NCI-H2171 (cell line): ENCODE measurements at regions not wholly inside any gene's neighbourhood (a gene's known extent, or its start where the extent isn't known, plus 50 kb on each side); places are given as distances from the start of the nearest gene placed in this dataset.

Experiments used
- DNase-seq: peaks from one replicate; lab custom pipeline; 2025; lab: John Stamatoyannopoulos, UW

DNA sequence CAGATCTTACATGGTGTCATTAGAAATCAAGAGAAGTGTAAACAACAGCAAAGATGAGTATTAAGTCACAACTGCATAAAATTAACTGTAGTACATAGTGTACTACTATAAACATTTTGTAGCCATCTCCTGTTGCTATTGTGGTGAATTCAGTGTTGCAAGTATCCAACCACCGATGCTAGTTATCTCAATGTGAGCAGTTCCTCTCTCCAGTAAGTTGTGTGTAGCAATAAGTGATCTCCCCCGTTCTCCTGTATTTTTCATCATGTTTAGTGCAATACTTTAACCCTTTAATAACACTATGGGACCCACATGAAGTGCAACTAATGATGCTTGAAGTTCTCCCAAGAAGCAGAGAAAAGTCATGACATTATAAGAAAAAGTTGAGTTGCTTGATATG is 264.7 kb upstream of the KCNH8 start:
- no peak for DNase-seq

DNA sequence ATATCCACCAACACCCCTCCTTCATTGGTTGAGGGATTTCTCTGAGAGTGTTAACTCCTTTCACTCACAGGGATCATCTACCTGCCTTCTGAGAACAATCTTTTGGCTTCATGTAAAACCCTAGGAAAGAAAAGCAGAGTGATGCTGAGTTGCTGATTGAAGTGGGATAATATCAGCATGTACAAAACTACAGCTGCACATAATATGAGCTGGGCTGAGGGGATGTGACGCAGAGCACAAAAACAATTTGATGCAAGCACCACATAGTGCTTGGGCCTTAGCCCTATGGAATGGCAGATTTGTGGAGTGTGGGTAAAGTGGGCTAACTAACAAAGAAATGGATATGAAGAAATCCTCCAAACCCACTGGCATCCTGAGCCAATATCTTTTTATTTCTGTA is 267.6 kb upstream of the KCNH8 start:
- no peak for DNase-seq

DNA sequence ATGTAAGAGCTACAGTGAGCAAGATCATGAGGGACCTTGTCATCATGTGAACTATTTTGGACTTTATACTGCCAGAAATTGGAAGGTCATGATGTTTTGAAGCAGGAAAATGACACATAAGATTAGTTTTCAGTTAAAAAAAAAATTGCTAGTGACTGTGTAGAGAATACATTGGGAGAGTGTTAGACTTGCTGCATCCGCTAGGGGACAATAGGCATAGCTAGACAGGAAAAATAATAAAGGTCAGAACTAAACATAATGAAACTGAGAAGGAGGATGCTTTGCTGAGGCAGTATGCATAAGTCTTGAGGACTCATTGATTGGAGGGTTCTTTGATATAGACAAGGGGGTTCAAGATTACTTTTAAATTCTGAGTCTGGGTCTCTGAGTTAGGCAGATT is 275.8 kb upstream of the KCNH8 start:
- no peak for DNase-seq

DNA sequence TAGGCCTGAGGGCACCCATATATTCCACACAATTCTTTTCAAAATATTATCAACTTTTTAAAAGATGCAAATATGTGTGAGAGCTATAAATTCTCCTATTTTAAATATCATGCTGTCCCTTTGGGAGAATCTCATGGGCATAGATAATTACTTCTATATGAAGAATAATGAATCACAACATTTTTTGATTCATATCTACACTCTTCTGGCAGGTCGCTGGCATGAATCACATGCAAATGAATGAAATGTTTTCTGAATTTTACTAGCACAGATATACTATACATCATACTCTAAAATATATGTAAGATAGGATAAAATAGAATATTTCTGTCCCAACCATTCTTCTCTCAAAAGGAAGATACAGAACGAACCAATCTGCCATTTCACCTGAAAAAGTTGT is 277.7 kb upstream of the KCNH8 start:
- no peak for DNase-seq

DNA sequence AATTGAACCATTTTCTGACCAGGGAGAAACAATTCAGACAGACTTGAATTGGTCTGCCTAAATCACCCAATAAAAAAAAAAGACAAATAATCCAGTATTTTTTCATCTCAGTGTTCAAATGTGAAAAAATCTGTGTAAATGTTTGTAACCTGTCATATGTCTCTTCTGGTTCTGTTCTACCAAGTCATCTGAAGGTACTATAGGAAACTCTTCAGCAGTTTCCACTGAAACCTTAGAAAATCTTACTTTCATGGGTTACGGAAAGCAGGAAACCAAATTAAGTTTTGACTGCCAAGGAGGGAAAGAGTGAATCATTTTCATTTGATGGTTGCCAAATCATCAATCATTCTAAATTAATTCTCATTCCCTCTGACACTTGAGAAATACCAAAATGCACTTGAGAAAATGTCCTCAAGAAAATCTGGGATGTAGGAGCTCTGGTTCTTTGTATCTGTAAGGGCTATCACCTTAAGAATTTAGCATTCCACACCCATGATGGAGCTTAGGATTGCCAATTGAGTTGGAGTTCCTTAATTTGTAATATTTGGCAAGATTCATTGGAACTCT is 278.2 kb upstream of the KCNH8 start:
- DNase-seq, result no peak

DNA sequence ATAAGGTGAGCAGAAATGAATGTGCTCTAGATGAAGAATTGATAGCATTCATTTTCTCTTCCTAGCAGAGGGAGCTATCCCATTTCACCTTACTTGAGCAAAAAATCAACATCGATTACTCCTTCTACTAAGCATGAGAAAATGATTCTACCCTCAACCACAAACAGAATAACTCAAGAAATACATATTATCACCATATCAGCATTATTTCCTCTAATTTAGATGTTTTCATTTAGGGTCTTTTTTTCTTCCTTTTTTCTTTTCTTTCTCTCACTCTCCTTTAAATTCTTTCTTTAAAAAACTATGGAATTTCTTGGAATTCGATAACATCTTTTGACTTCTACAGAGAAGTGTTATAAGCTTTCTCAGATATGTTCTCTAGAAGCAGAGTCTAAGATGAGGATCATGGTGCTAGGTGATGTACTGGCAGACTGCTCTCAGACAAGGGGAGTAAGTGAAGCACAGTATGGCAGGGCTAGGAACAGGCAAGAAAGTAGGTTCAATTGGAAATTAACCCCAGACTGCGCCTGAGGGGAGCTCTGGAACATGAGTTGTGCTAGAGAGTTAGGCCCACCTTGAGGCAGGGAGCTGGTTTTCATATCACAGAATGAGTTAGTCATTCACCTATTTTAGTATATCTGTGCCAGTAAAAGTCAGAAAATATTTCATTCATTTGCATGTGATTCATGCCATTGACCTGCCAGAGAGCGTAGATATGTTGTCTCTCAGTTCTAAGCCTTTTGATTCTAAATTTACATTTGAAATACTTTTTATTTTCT is 279.2 kb upstream of the KCNH8 start:
- no peak for DNase-seq

DNA sequence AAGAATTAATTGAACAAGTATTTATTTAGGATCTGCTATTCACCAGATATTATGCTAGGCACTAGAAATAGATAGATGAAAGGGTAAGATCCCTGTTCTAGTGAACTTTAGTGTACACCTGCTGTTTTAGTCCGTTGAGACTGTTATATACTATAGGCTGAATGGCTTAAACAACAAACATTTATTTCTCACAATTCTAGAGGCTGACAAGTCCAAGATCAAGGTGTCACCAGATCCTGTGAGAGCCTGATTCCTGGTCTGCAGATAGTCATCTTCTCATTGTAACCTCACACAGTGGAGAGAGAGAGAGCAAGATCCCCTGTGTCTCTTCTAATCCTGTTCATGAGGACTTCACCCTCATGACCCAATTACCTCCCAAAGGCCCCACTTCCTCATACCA is 281.4 kb upstream of the KCNH8 start:
- DNase-seq, result no peak

DNA sequence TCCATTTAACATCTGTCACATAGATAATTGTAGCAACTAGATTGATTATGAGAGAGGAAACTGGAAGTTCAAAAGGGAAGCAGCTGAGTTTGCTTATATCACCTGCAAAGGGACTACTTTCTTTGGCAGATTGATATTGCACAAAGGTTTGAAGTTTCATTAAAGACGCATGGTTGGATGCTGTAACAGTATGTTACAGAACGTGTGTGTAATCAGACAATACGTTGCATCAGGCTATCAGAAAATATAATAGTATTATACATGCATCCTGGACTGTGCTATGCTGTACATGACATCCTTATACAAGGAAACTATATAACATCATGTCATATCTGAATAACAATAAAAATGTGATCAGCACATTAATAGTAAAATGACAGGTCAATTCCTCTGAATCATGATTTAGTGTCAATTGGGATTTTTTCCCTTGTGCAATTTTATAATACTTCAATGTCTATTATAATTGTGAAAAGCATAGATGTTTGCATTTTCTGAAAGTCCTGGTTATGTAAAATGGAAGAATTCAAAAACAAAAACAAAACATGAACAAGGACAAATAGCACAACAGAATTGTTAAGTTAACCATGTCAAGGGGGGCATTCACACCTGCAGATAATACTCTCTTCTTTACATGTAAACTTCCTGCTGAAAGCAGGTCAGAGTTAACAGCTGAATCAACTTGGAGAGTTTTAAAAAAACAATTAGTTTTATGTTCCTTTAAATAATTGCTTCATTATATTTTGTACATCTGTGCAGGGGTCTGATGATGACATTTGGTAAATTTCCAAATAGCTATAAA is 283.2 kb upstream of the KCNH8 start:
- no peak for DNase-seq

DNA sequence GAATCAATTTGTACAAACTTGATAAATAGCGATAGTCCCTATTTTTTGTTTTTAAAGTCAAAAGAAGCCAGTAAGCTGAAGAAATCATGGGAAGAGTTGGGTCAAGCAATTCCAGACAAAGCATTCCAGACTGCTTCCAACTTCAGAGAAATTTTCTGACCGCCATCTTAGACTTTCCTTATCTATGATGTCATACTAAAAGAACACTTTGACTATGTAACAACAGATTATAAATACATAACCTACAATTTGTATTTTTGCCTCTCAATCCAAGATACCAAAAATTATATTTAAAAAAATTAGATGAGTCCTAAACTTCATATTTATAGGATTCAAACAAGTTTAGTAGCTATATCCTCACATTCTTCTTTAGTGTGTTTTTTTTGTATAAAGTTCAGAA is 286.2 kb upstream of the KCNH8 start:
- DNase-seq, result no peak

DNA sequence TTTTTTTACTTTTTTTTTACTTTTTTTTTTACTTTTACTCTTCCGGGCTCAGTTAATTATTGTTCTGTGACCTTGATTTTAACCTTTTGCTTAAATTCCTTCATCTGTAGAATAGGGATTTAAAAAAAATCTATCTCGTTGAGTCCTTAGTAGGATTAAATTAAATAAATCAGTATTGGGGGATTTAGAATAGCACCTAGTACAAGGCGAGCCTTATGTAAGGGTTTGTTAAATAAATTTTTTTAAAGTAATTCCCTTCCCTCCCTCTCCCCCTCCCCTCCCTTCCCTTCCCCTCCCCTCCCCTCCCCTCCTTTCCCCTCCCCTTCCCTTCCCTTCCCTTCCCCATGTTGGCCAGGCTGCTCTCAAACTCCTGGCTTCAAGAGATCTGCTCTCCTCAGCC is 287.2 kb upstream of the KCNH8 start:
- DNase-seq, result no peak

DNA sequence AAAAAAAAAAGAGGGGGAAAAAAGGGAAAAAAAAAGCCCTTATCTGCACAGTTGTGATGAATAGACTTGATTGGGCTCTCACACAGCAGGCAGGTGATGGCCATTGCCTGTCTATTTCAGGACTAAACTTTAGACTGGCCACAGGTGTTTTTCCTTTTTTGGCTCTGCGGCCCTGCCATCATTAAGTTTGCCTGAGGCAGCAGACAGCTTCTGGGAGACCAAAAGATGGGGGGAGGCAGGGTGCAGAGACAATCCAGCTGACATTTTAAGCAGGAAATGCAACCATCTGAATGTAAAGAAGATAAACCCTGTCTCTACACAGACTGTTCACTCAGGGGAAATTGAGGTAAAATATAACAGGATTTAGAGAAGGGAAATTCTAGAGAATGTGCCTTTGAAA is 295.0 kb upstream of the KCNH8 start:
- no peak for DNase-seq

DNA sequence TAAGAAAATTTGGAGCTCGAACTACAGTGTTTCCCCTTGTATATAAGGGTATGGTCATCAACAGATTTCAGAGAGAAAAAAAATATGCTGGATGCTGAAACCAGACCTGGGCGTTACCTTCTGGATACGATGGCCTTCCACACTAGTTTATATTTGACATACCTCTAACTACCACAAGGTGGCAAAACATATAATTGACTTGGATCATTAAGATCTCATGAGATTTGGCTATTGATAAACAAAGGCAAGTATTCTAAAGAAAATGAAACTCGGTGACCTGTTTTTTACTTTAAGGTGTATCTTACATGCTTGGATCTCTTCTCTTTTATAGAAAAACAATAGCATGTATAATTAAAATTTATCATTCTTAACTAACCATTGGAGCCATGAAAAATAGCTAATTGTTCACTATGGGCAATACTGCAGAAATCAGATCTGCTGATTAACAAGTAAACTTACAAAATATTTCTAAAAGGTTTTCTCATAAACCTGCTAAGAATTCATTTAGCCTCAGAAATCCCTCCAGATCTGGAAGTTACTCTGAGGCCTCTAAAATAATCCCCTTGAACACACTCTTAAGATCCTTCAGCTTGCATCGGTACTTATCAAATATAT is 300.6 kb upstream of the KCNH8 start:
- DNase-seq, result no peak

DNA sequence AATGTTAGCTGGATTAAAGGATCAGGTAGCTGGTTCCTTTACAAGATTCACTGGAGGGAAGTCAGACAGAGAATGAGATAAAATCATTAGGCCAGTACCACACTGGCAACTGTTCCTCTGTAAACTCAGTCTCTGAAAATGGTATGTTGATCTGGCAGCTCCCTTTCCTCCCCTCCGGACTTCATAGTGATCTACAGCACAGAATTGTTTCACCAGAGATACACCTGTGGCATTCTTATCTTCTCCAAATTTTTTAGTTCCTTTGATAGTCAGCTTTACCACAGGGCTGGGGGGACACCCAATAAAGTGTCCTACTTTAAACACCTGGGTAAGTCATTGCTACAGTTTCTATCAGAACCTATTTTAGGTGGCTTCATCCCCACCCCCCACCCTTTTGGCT is 304.3 kb upstream of the KCNH8 start:
- no peak for DNase-seq

DNA sequence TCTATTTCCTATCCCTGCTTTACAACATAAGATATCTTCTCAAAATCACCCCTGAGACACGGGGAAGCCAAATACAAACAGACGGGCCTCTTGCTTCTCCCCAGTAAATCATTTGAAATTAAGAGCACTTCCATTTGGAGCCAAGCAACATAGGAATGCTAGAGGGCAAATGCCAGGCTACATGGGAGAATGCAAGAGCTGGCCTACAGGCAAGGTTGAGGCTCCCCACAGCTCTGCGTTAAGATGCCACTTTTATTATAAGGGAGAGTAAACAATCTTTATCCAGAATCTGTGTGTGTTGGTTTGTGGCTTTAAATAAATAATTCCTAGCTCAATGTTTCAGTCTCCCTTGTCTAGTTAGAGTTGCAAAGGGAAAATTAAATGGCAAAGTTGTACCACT is 305.1 kb upstream of the KCNH8 start:
- no peak for DNase-seq

DNA sequence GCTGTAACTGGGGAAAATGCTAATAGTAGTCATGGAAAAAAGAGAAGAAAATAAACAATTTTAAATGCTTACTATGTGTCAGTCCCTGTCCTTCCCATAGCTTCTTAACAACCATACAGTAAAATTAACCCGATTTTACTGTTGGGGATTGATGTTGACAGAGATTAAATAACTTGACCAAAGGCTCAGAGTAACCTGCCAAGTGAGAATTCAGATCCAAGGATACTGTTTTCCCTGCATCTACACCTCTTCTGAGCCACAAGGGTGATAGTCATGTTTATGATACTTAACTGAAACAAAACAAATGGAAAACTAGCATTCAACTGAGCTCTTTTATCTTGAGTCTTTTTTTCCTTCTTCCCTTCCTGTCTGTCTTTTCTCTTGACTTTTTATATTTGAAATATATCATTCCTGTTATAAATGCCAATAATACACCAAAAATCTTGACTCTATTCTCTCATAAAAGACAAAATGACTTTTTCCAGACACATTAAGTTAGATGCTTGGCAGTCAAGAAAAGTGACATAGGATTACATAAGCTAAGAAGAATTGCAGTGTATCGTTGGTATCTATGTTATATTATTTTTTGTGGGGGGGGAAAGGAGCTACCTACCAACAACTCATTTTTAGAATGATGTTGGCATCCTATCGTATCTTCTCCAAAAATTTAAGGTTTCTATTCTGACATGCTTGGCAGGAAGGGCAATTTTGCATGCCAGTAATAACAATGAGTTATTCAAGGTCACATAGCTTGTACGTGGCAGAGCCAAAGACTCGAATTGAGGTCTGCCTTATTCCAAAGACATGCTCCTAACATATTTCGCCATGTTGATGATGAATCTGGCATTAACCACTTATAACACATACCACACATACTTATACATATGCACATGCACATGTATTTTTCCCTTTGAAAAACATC is 306.6 kb upstream of the KCNH8 start:
- DNase-seq, result no peak

DNA sequence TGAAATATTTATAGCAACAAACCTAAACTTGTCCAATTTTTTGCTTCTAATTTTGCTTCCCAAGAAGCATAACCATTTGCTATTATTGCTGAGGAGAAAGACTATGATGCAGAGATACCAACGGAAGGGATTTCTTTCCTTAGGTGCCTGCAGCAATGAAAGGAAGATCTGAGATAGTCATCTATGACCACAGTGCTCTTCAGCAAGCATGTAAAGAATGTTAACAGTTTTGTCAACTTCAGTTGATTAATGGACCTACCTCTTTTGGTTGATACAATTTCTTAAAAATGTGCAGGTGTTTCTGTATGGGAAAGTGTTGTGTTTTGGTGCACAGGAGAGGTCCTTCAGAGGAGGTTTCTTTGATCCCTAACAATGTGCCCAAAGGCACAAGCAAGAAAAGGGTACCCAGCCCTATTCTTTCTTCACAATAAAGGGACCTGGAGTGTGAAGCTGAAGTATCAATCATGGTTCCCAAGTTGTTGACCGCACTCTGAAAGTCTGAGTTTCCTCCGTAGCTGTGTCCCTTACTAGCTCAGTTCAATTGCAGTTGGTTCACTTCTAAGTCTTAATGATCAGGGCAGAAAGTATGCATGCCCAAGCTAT is 307.7 kb upstream of the KCNH8 start:
- DNase-seq, result no peak

DNA sequence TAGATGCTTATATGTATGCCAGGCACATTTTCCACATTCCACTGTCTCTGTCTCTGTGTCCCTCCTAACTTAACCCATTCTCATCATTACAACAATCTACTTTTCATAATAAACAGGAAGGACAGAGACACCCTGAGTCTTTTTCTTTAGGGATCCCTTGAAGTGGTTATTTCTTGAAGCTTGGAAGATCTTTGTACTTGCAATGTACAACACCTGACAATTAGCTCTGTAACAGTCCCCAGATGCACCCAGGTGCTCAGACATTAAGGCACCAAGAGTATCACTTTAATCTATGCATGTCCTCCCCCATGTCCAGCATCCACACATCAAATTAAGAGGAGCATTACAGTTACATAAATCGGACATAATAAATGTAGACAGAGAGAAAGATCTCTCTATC is 309.6 kb upstream of the KCNH8 start:
- no peak for DNase-seq

DNA sequence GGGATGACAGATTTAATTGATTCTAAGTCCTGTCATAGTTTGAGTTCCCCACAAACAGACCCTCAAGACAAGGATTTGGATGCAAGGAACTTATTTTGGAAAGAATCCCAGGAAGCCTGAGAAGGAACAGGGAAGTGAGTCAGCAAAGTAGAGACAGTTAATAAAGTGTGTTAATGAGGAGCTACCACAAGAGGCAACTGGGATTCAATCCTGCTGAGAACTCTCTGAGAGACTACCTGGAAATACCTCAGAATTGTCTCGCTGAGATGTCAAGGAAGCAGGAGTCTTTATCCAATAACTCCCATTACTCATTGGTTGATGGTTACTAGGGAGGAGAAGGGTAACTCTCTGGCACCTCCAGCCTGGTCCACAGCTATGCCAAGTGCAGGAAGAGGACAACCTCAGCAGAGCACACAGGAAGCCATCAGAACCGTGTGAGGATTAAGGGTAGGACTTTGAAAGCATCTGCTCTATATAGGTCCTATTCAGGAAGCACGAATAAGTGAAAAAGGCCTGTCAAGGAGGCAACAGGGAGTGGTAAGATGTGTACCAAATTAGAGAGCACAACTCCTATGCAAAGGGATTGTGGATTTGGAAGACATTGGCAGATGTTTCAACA is 311.1 kb upstream of the KCNH8 start:
- no peak for DNase-seq

DNA sequence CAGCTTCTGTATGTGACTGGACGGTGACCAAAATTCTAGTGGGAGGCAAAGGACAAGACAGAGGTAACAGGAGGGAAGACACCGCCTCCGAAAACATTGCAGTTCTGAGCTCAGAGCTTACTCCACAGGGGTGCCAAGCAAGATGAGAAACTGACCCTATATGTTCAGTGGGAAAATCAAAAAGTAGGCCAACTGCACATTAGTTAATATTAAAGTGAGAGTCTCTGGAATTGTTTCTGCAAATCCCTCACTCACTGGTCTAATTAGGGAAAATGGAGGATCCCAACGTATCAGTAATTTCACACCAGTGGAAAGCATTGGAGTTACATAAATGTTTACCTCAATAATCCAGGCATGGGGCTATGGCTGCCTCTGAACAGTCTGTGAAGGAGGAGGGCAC is 313.3 kb upstream of the KCNH8 start:
- no peak for DNase-seq

DNA sequence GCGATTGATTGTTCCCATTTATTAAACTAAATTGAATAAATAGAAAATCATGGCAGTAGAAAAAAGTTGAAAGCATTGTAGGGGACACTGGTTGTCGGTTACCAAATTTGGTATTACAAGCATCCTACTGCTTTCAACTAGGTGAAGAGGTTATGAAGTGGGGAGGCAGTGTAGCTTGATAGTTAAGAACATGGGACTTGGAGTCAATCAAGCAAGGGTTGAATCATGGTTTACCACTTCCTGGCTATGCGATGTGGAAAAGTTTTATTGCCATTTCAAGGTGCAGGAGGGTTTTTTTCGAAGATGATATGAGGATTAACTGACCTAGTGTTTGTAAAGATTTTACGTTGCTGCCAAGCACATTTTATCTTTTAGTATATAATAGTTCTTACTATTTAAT is 318.2 kb upstream of the KCNH8 start:
- DNase-seq, result no peak

DNA sequence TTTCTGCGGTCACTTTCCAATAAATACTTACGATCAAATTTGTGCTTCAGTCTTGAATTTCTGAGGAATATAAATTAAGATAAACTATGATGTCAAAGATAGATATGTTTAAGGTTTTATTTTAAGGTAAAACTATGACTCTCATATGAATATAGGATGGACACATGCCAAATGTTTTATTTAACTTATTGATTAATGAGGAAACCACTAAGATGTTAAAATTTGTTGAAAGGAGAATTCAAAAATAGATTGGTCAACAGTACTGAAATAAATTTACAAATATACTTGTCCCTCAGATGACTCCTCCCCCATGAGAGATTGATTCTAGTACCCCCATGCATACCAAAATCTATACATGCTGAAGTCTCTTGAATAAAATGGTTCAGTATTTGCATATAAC is 319.7 kb upstream of the KCNH8 start:
- no peak for DNase-seq
